ENCODE measurements at regions not wholly inside any gene's neighbourhood (a gene's known extent, or its start where the extent isn't known, plus 50 kb on each side); places are given as distances from the start of the nearest gene placed in this dataset.
A peak's percentile ranks its signal among the peaks of the same experiment; 100 is the strongest.

DNA sequence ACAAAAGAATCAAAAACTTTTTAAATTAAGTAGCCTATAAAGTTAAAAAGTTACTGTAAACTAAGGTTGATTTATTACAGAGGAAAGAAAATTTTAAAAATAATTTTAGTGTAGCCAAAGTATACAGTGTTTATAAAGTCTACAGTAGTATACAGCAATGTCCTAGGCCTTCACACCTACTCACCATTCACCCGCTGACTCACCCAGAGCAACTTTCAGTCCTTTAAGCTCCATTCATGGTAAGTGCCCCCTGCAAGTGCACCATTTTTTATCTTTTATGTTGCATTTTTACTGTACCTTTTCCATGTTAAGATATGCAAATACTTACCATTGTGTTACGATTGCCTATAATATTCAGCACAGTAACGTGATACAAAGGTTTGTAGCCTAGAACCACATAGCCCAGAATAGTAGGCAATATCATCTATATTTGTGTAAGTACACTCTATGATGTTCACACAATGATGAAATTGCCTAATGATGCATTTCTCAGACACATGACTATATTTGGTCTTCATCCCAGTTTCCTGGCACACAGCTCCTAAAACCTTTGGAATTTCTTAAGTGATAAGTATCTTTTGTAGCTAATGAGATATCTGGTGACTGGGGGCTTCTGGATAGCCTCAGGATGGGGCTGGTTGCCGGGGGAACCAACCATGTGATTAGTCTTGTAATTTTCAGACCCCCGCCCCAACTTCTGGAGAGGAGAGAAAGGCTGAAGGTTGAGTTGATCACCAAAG lies 111.0 kb downstream of the MRPL14 start:
- Histone ChIP-seq H3K4me3 (no peak overlapping the region), H3K9me3 (replicated peaks; ENCODE audit: control insufficient read depth, insufficient read depth, low read depth, low read length) (0 out of 2 replicates have a peak, but pooled peaks cover 3% of the 10 kb centered on the region), H3K79me2 (ENCODE audit: control insufficient read depth, insufficient read depth, low read length) (no peaks in the 10 kb centered on the region), H3K4me1 (replicated peaks in 1 of 2; ENCODE audit: control insufficient read depth in 2 of 2, insufficient read depth in 2 of 2, low read length in 2 of 2) (peaks cover 0 to 8% of the 10 kb centered on the region in 2 experiments; a peak in 4 of 5 replicates), H3K36me3 (ENCODE audit: control insufficient read depth, insufficient read depth, low read length) (no peaks in the 10 kb centered on the region), H3K9ac (ENCODE audit: insufficient read depth in 1 of 2, low read depth in 2 of 2, low read length in 2 of 2) (no peak overlapping the region), H2AFZ (ENCODE audit: low read depth, low read length) (no peak overlapping the region), H4K20me1 (replicated peaks; ENCODE audit: control insufficient read depth, insufficient read depth, low read length) (no peaks in the 10 kb centered on the region), H3K27ac (ENCODE audit: extremely low read depth, low read depth, low read length) (no peak overlapping the region), H3K4me2 (ENCODE audit: insufficient read depth, low read length) (no peak overlapping the region), H3K27me3 (ENCODE audit: control insufficient read depth in 2 of 2, insufficient read depth in 2 of 2, low read length in 2 of 2) (no peaks in the 10 kb centered on the region), H3K9me1 (ENCODE audit: control insufficient read depth, insufficient read depth, low read length) (no peaks in the 10 kb centered on the region)
- intact Hi-C loops (cut with micrococcal nuclease) (no loop called here), in situ Hi-C loops (cut with MboI) (no loop called here)
- no peak for ATAC-seq
- no peak for FAIRE-seq
- no peak for DNase-seq (ENCODE audit: extremely low read depth in 1 of 4, low spot score in 3 of 4)
- 77% methylated on average over 5 of the region's 5 CpGs for WGBS (ENCODE audit: insufficient coverage, low coverage, missing lambda C conversion rate)
- ChIA-PET CTCF (ENCODE audit: low intra/inter-chr PET ratio) (no interaction called here), POLR2A (interaction anchor here (0.7 to 1.6 kb wide), 4 partner anchors 9 to 247 kb away, joined by 3 to 5 read pairs (median 4); no protein-coding TSS in a partner anchor)
- no TSS peak for BruUV-seq (replicated peaks)
- TF ChIP-seq JUN (IDR thresholded peaks at IDR 0.05; ENCODE audit: borderline replicate concordance, low read depth, low read length) (0 out of 2 replicates have a peak, but pooled peaks have one; percentile 31), JUN (CRISPR knock-in tag; IDR thresholded peaks at IDR 0.05; ENCODE audit: borderline replicate concordance) (no peak), ZNF644 (tag; IDR thresholded peaks at IDR 0.05; ENCODE audit: low read depth) (no peak), MCM5 (IDR thresholded peaks at IDR 0.05; ENCODE audit: low read depth) (no peak), NFE2 (IDR thresholded peaks at IDR 0.05; ENCODE audit: low read depth) (0 out of 2 replicates have a peak, but pooled peaks have one; percentile 16), TSHZ1 (CRISPR knock-in tag; IDR thresholded peaks at IDR 0.05) (no peak), RUNX1 (IDR thresholded peaks at IDR 0.05; ENCODE audit: low read depth) (no peak), CEBPG (CRISPR knock-in tag; IDR thresholded peaks at IDR 0.05) (no peak), CEBPG (tag; conservative IDR thresholded peaks at IDR 0.05 in 1 of 2, IDR thresholded peaks at IDR 0.05 in 1 of 2) (peak in 1 of 2 experiments; percentile 40; a peak in 1 of 4 replicates), TARDBP (IDR thresholded peaks at IDR 0.05) (no peak), ATF3 (IDR thresholded peaks at IDR 0.05) (0 out of 2 replicates have a peak, but pooled peaks have one; percentile 41), ATF3 (CRISPR knock-in tag; conservative IDR thresholded peaks at IDR 0.05) (no peak), AFF4 (CRISPR knock-in tag; IDR thresholded peaks at IDR 0.05) (no peak)

All from K562 (cell line).